ENCODE measurements at regions not wholly inside any gene's neighbourhood (a gene's known extent, or its start where the extent isn't known, plus 50 kb on each side); places are given as distances from the start of the nearest gene placed in this dataset.

GRCh38 chr9:109557481-109557880 lies 59.4 kb upstream of the PTPN3 start:
- no peak for TF ChIP-seq POLR2AphosphoS5 (IDR thresholded peaks at IDR 0.05; ENCODE audit: low read depth, low read length)
- no peak for TF ChIP-seq FOXP2 (optimal IDR thresholded peaks at IDR 0.05; ENCODE audit: borderline replicate concordance, extremely low read depth, extremely low read length, insufficient read depth)
- TF ChIP-seq, protein P1, sequence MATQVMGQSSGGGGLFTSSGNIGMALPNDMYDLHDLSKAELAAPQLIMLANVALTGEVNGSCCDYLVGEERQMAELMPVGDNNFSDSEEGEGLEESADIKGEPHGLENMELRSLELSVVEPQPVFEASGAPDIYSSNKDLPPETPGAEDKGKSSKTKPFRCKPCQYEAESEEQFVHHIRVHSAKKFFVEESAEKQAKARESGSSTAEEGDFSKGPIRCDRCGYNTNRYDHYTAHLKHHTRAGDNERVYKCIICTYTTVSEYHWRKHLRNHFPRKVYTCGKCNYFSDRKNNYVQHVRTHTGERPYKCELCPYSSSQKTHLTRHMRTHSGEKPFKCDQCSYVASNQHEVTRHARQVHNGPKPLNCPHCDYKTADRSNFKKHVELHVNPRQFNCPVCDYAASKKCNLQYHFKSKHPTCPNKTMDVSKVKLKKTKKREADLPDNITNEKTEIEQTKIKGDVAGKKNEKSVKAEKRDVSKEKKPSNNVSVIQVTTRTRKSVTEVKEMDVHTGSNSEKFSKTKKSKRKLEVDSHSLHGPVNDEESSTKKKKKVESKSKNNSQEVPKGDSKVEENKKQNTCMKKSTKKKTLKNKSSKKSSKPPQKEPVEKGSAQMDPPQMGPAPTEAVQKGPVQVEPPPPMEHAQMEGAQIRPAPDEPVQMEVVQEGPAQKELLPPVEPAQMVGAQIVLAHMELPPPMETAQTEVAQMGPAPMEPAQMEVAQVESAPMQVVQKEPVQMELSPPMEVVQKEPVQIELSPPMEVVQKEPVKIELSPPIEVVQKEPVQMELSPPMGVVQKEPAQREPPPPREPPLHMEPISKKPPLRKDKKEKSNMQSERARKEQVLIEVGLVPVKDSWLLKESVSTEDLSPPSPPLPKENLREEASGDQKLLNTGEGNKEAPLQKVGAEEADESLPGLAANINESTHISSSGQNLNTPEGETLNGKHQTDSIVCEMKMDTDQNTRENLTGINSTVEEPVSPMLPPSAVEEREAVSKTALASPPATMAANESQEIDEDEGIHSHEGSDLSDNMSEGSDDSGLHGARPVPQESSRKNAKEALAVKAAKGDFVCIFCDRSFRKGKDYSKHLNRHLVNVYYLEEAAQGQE (IDR thresholded peaks at IDR 0.05; ENCODE audit: insufficient read depth in 1 of 2, low read depth in 2 of 2, low read length in 2 of 2) = no peak
- TF ChIP-seq TAF1 (IDR thresholded peaks at IDR 0.05; ENCODE audit: borderline replicate concordance, insufficient read depth, low read length) = no peak
- TF ChIP-seq SIN3A (IDR thresholded peaks at IDR 0.05; ENCODE audit: borderline replicate concordance, insufficient read depth, low read length) = no peak

DNA sequence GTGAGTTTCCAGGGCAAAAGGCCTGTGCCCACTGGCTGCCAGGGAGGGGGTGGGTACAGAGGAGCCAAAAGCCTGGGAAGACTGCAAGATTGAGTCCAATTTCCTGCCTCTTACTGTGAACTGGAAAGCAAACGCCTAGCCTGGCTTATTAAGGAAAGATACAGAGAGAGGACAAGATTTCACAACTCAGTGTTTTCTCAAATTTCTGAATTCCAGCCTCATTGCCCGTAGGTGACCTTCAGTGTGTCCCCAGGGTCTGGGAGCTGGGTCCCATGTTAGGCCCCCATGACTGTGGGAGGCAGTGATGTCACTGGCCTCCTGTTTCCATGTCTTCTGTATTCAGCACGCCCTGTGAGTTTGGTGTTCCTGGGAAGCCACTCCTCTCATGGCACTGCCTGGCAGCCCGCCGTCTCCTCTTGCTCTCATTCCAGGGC lies 60.6 kb upstream of the PTPN3 start:
- no peak for TF ChIP-seq SIN3A (IDR thresholded peaks at IDR 0.05; ENCODE audit: borderline replicate concordance, insufficient read depth, low read length)
- TF ChIP-seq TAF1 (IDR thresholded peaks at IDR 0.05; ENCODE audit: borderline replicate concordance, insufficient read depth, low read length) = no peak
- TF ChIP-seq POLR2AphosphoS5 (IDR thresholded peaks at IDR 0.05; ENCODE audit: low read depth, low read length) = no peak
- TF ChIP-seq, protein P1 (IDR thresholded peaks at IDR 0.05; ENCODE audit: insufficient read depth in 1 of 2, low read depth in 2 of 2, low read length in 2 of 2) = no peak
- no peak for TF ChIP-seq FOXP2 (optimal IDR thresholded peaks at IDR 0.05; ENCODE audit: borderline replicate concordance, extremely low read depth, extremely low read length, insufficient read depth)

DNA sequence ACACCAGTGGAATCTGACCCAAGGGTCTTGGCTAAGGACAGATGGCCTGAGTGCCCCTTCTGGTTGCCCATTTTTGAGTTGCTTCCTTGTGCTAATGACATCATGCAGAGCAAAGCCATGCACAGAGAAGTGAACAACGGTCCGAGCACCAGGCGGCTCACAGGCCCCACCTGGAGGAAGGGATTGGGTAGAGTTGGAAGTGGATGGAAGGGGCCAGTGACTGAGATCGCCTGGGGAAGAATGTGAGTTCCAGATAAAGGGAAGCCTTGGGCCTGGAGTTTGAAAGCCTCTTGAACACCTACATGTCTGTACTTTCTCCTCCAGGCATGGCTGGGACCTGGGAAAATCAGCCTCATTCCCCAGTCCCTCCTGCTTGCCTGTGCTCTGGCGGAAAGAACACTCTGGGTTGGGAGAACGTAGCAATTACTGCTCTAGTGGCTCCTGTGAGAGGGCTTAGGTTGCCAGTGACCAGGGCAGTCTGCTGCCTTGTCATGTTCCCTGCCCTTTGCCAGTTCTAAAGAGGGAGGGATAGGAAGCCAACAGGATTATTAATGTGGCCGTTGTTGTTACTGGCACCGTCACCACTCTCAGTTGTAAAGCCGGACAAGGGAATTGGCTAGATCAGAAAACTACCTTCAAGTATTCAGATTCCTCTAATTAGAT lies 62.5 kb upstream of the PTPN3 start:
- TF ChIP-seq, protein P1 (IDR thresholded peaks at IDR 0.05; ENCODE audit: insufficient read depth in 1 of 2, low read depth in 2 of 2, low read length in 2 of 2) = no peak
- TF ChIP-seq TAF1 (IDR thresholded peaks at IDR 0.05; ENCODE audit: borderline replicate concordance, insufficient read depth, low read length) (no peak), FOXP2 (optimal IDR thresholded peaks at IDR 0.05; ENCODE audit: borderline replicate concordance, extremely low read depth, extremely low read length, insufficient read depth) (no peak), SIN3A (IDR thresholded peaks at IDR 0.05; ENCODE audit: borderline replicate concordance, insufficient read depth, low read length) (no peak), POLR2AphosphoS5 (IDR thresholded peaks at IDR 0.05; ENCODE audit: low read depth, low read length) (no peak)

- TF ChIP-seq FOXP2 (optimal IDR thresholded peaks at IDR 0.05; ENCODE audit: borderline replicate concordance, extremely low read depth, extremely low read length, insufficient read depth) (no peak), SIN3A (IDR thresholded peaks at IDR 0.05; ENCODE audit: borderline replicate concordance, insufficient read depth, low read length) (no peak), TAF1 (IDR thresholded peaks at IDR 0.05; ENCODE audit: borderline replicate concordance, insufficient read depth, low read length) (no peak), POLR2AphosphoS5 (IDR thresholded peaks at IDR 0.05; ENCODE audit: low read depth, low read length) (no peak)
- TF ChIP-seq, protein P1 (IDR thresholded peaks at IDR 0.05; ENCODE audit: insufficient read depth in 1 of 2, low read depth in 2 of 2, low read length in 2 of 2) = no peak
Measured at GRCh38 chr9:109561137-109561536, 63.0 kb upstream of the PTPN3 start.

Measured in PFSK-1 (cell line).